ENCODE measurements at regions not wholly inside any gene's neighbourhood (a gene's known extent, or its start where the extent isn't known, plus 50 kb on each side); places are given as distances from the start of the nearest gene placed in this dataset.
A peak's percentile ranks its signal among the peaks of the same experiment; 100 is the strongest.

GRCh38 chr6:14816116-14816859 lies 429.6 kb upstream of the JARID2 start:
- TF ChIP-seq CTCF (IDR thresholded peaks at IDR 0.05; ENCODE audit: insufficient read depth, low read length) (no peak), SPI1 (IDR thresholded peaks at IDR 0.05; ENCODE audit: borderline replicate concordance, low read depth) (no peak), GABPA (IDR thresholded peaks at IDR 0.05; ENCODE audit: low read depth) (no peak), POLR2AphosphoS5 (IDR thresholded peaks at IDR 0.05; ENCODE audit: low read depth) (no peak)
- TF ChIP-seq, protein P1, sequence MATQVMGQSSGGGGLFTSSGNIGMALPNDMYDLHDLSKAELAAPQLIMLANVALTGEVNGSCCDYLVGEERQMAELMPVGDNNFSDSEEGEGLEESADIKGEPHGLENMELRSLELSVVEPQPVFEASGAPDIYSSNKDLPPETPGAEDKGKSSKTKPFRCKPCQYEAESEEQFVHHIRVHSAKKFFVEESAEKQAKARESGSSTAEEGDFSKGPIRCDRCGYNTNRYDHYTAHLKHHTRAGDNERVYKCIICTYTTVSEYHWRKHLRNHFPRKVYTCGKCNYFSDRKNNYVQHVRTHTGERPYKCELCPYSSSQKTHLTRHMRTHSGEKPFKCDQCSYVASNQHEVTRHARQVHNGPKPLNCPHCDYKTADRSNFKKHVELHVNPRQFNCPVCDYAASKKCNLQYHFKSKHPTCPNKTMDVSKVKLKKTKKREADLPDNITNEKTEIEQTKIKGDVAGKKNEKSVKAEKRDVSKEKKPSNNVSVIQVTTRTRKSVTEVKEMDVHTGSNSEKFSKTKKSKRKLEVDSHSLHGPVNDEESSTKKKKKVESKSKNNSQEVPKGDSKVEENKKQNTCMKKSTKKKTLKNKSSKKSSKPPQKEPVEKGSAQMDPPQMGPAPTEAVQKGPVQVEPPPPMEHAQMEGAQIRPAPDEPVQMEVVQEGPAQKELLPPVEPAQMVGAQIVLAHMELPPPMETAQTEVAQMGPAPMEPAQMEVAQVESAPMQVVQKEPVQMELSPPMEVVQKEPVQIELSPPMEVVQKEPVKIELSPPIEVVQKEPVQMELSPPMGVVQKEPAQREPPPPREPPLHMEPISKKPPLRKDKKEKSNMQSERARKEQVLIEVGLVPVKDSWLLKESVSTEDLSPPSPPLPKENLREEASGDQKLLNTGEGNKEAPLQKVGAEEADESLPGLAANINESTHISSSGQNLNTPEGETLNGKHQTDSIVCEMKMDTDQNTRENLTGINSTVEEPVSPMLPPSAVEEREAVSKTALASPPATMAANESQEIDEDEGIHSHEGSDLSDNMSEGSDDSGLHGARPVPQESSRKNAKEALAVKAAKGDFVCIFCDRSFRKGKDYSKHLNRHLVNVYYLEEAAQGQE (IDR thresholded peaks at IDR 0.05; ENCODE audit: insufficient replicate concordance, low read depth), result no peak
- Histone ChIP-seq H3K4me3 (replicated peaks; ENCODE audit: insufficient read depth, low read length) (no peak overlapping the region), H3K27me3 (ENCODE audit: insufficient read depth, poor library complexity, severe bottlenecking) (no peaks in the 10 kb centered on the region), H3K27ac (replicated peaks) (no peak overlapping the region)
- DNase-seq (ENCODE audit: low read depth in 1 of 2, low spot score in 1 of 2), result no peak

GRCh38 chr6:14817074-14817473 lies 428.8 kb upstream of the JARID2 start:
- Histone ChIP-seq H3K27ac (replicated peaks) (no peak overlapping the region), H3K27me3 (ENCODE audit: insufficient read depth, poor library complexity, severe bottlenecking) (no peaks in the 10 kb centered on the region), H3K4me3 (replicated peaks; ENCODE audit: insufficient read depth, low read length) (no peak overlapping the region)
- TF ChIP-seq, protein P1 (IDR thresholded peaks at IDR 0.05; ENCODE audit: insufficient replicate concordance, low read depth), result no peak
- no peak for TF ChIP-seq POLR2AphosphoS5 (IDR thresholded peaks at IDR 0.05; ENCODE audit: low read depth)
- TF ChIP-seq SPI1 (IDR thresholded peaks at IDR 0.05; ENCODE audit: borderline replicate concordance, low read depth), result no peak
- no peak for TF ChIP-seq GABPA (IDR thresholded peaks at IDR 0.05; ENCODE audit: low read depth)
- no peak for TF ChIP-seq CTCF (IDR thresholded peaks at IDR 0.05; ENCODE audit: insufficient read depth, low read length)
- DNase-seq (ENCODE audit: low read depth in 1 of 2, low spot score in 1 of 2), result no peak

- DNase-seq (ENCODE audit: low read depth in 1 of 2, low spot score in 1 of 2), result peak in 1 of 2 experiments; percentile 46
- no peaks in the 10 kb centered on the region for H3K27me3 ChIP-seq (ENCODE audit: insufficient read depth, poor library complexity, severe bottlenecking)
- H3K27ac ChIP-seq (replicated peaks), result no peak overlapping the region
- H3K4me3 ChIP-seq (replicated peaks; ENCODE audit: insufficient read depth, low read length), result no peak overlapping the region
- TF ChIP-seq SPI1 (IDR thresholded peaks at IDR 0.05; ENCODE audit: borderline replicate concordance, low read depth), result no peak
- no peak for TF ChIP-seq GABPA (IDR thresholded peaks at IDR 0.05; ENCODE audit: low read depth)
- TF ChIP-seq POLR2AphosphoS5 (IDR thresholded peaks at IDR 0.05; ENCODE audit: low read depth), result no peak
- TF ChIP-seq, protein P1 (IDR thresholded peaks at IDR 0.05; ENCODE audit: insufficient replicate concordance, low read depth), result no peak
- no peak for TF ChIP-seq CTCF (IDR thresholded peaks at IDR 0.05; ENCODE audit: insufficient read depth, low read length)
Observed at GRCh38 chr6:14818422-14818884, 427.4 kb upstream of the JARID2 start.

Data from HL-60 (cell line).